Heart left ventricle (tissue), 16 donors: ENCODE measurements at regions not wholly inside any gene's neighbourhood (a gene's known extent, or its start where the extent isn't known, plus 50 kb on each side); places are given as distances from the start of the nearest gene placed in this dataset.

ENCODE experiments used
- ATAC-seq, 4 donors: fragments of 200-7000 bp; cut with Tn5 transposase; one replicate each; pipeline ENCODE4 v1.9.1; 2020 to 2022; ENCODE audit warnings: moderate library complexity in 4 of 4, mild to moderate bottlenecking in 3 of 4, moderate number of reproducible peaks in 1 of 4
- DNase-seq, 5 donors: peaks; one replicate each; pipeline ENCODE4 v3.0.0-alpha.2; 2020
- H3K27ac ChIP-seq, 12 donors: fragments of 200-600 bp; sonication (generic) in 4 of 12; one replicate each; pipeline versions ENCODE4 v1.5.0 to v1.8.0; 2016 to 2022; ENCODE audit warnings: mild to moderate bottlenecking in 2 of 12
- H3K27me3 ChIP-seq, 9 donors: fragments of 200-600 bp; sonication (generic) in 2 of 9; one replicate each; pipeline versions ENCODE4 v1.5.1 to v1.8.0; 2016 to 2022; ENCODE audit warnings: mild to moderate bottlenecking in 3 of 9
- H3K36me3 ChIP-seq, 9 donors: fragments of 200-600 bp; sonication (generic) in 2 of 9; one replicate each; pipeline versions ENCODE4 v1.5.0 to v1.8.0; 2018 to 2022; ENCODE audit warnings: mild to moderate bottlenecking in 2 of 9
- H3K4me1 ChIP-seq, 12 donors: fragments of 200-600 bp; sonication (generic) in 4 of 12; one replicate each; pipeline versions ENCODE4 v1.5.0 to v1.8.0; 2016 to 2022; ENCODE audit warnings: mild to moderate bottlenecking in 3 of 12
- H3K4me3 ChIP-seq, 12 donors: fragments of 200-600 bp; sonication (generic) in 4 of 12; one replicate each; pipeline versions ENCODE4 v1.5.0 to v1.8.0; 2017 to 2022; ENCODE audit warnings: mild to moderate bottlenecking in 9 of 12, moderate library complexity in 4 of 12
- H3K9me3 ChIP-seq, 12 donors: fragments of 200-600 bp; sonication (generic) in 4 of 12; one replicate each; pipeline versions ENCODE4 v1.5.0 to v1.8.0; 2016 to 2022; ENCODE audit warnings: mild to moderate bottlenecking in 1 of 12
- POLR2A ChIP-seq, 2 donors: fragments of 450-650 bp; IDR thresholded peaks; one replicate each; pipeline ENCODE4 v1.6.1; 2017; ENCODE audit warnings: antibody characterized with exemption in 2 of 2, mild to moderate bottlenecking in 2 of 2, moderate library complexity in 2 of 2
- WGBS, 4 donors: extraction: QIAGEN DNeasy Blood & Tissue Kit in 2 of 4; methylation state at CpG; one replicate each; pipeline versions ENCODE4 v1.1.5 to v1.1.7; 2013 to 2018; 5-methylcytosine and 5-hydroxymethylcytosine counted together
- intact Hi-C, 10 donors: fragments of 100-400 bp; cut with DNase I; formaldehyde crosslinking; loops; one replicate each; pipeline versions ENCODE4 v1.11.1 to v1.14.2; 2022
- TF ChIP-seq, protein P1 (sequence below), 12 donors: fragments of 200-600 bp; sonication (generic) in 4 of 12; IDR thresholded peaks; one replicate each; pipeline versions ENCODE4 v1.5.0 to v1.8.0; 2018 to 2022; ENCODE audit warnings: antibody characterized with exemption in 12 of 12, mild to moderate bottlenecking in 5 of 12
- donor health status: ischemic (EF 13 %, LVEDD 7.1; RV severe dilation, severe dysfunction).
- donor health status: healthy with polysubstance abuse.
- donor health status: DM: no; HTN: yes; CAD: no.
- donor health status: DM: no; HTN: no; CAD: no.
- donor health status: ischemic (EF 25% LVEDD 6.9; RV normal size, moderate dysfunction).
- donor health status: ischemic (EF 25% LVEDD 5.7; RV mildly dilated, moderate dysfunction).
- donor health status: healthy.
- donor health status: DM: yes; HTN: yes; CAD: no.
- donor health status: ischemic (EF 35%, LVEDD 5.7; RV mildly dilated, moderate dysfunction).
- donor health status: nonischemic (EF 11% LVEDD 7.7; RV severe dilation, severe dysfunction).
- donor health status: DM: yes; HTN: yes; CAD: no.
- donor health status: PGD.
- donor health status: ischemic (EF 29% LVEDD 5.4; RV normal size, mild dysfunction).
- donor health status: nonischemic (EF 23%, LVEDD 6.1; RV moderate dilation, normal function).

GRCh38 chr10:85377029-85377806 lies 989.4 kb downstream of the GRID1 start:
- TF ChIP-seq POLR2A (IDR thresholded peaks at IDR 0.05), result no peak
- TF ChIP-seq, protein P1, sequence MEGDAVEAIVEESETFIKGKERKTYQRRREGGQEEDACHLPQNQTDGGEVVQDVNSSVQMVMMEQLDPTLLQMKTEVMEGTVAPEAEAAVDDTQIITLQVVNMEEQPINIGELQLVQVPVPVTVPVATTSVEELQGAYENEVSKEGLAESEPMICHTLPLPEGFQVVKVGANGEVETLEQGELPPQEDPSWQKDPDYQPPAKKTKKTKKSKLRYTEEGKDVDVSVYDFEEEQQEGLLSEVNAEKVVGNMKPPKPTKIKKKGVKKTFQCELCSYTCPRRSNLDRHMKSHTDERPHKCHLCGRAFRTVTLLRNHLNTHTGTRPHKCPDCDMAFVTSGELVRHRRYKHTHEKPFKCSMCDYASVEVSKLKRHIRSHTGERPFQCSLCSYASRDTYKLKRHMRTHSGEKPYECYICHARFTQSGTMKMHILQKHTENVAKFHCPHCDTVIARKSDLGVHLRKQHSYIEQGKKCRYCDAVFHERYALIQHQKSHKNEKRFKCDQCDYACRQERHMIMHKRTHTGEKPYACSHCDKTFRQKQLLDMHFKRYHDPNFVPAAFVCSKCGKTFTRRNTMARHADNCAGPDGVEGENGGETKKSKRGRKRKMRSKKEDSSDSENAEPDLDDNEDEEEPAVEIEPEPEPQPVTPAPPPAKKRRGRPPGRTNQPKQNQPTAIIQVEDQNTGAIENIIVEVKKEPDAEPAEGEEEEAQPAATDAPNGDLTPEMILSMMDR (IDR thresholded peaks at IDR 0.05), result no peak
- Histone ChIP-seq H3K27ac (no peak overlapping the region), H3K9me3 (no peaks in the 10 kb centered on the region), H3K27me3 (no peaks in the 10 kb centered on the region), H3K4me1 (no peaks in the 10 kb centered on the region), H3K4me3 (no peak overlapping the region), H3K36me3 (no peaks in the 10 kb centered on the region)
- ATAC-seq, result no peak
- intact Hi-C loops, result no loop called here
- 76 to 84% (median 82%) methylated on average over 10 of the region's 10 CpGs for WGBS, 4 donors
- no peak for DNase-seq

- no peak overlapping the region for H3K27ac ChIP-seq
- no peak overlapping the region for H3K4me3 ChIP-seq
- intact Hi-C loops, result no loop called here
- WGBS, 4 donors, result 77 to 93% (median 88%) methylated on average over 3 of the region's 3 CpGs
- DNase-seq (no peak), ATAC-seq (no peak)
- H3K27me3 ChIP-seq, result no peaks in the 10 kb centered on the region
- no peaks in the 10 kb centered on the region for H3K9me3 ChIP-seq
- TF ChIP-seq, protein P1 (IDR thresholded peaks at IDR 0.05), result no peak
- no peak for TF ChIP-seq POLR2A (IDR thresholded peaks at IDR 0.05)
- no peaks in the 10 kb centered on the region for H3K4me1 ChIP-seq
- no peaks in the 10 kb centered on the region for H3K36me3 ChIP-seq
Measured at GRCh38 chr10:85379338-85379737, 987.3 kb downstream of the GRID1 start.

- intact Hi-C loops, result no loop called here
- no peak for ATAC-seq
- 27 to 42% (median 32%) methylated on average over 1 of the region's 1 CpG for WGBS, 4 donors
Measured at GRCh38 chr10:85400981-85401695, 965.5 kb downstream of the GRID1 start.

GRCh38 chr10:85402541-85402940 lies 964.1 kb downstream of the GRID1 start:
- TF ChIP-seq, protein P1 (IDR thresholded peaks at IDR 0.05), result no peak
- TF ChIP-seq POLR2A (IDR thresholded peaks at IDR 0.05), result no peak
- WGBS, 4 donors, result 90 to 95% (median 93%) methylated on average over 1 of the region's 1 CpG
- H3K27me3 ChIP-seq, result no peaks in the 10 kb centered on the region
- ATAC-seq (no peak), DNase-seq (no peak)
- no peaks in the 10 kb centered on the region for H3K36me3 ChIP-seq
- intact Hi-C loops, result no loop called here
- H3K27ac ChIP-seq, result no peak overlapping the region
- no peaks in the 10 kb centered on the region for H3K4me1 ChIP-seq
- no peak overlapping the region for H3K4me3 ChIP-seq
- H3K9me3 ChIP-seq, result no peaks in the 10 kb centered on the region

More at GRCh38 chr10:85400981-85401695, 965.5 kb downstream of the GRID1 start:
- no peaks in the 10 kb centered on the region for H3K4me1 ChIP-seq
- no peak overlapping the region for H3K27ac ChIP-seq
- H3K4me3 ChIP-seq, result no peak overlapping the region
- H3K36me3 ChIP-seq, result no peaks in the 10 kb centered on the region
- H3K9me3 ChIP-seq, result no peaks in the 10 kb centered on the region
- no peak for TF ChIP-seq POLR2A (IDR thresholded peaks at IDR 0.05)
- TF ChIP-seq, protein P1 (IDR thresholded peaks at IDR 0.05), result no peak
- no peak for DNase-seq
- H3K27me3 ChIP-seq, result no peaks in the 10 kb centered on the region
